ENCODE measurements at regions not wholly inside any gene's neighbourhood (a gene's known extent, or its start where the extent isn't known, plus 50 kb on each side); places are given as distances from the start of the nearest gene placed in this dataset.
A peak's percentile ranks its signal among the peaks of the same experiment; 100 is the strongest.

GRCh38 chr10:35963685-35964084 lies 321.6 kb upstream of the FZD8 start:
- ChIA-PET POLR2A (ENCODE audit: unreplicated experiment) (no interaction called here), CTCF (no interaction called here)
- no peak overlapping the region for H4K5ac ChIP-seq (ENCODE audit: low read depth, low read length)
- H3K4me1 ChIP-seq (ENCODE audit: control insufficient read depth, insufficient read depth, low read length): no peaks in the 10 kb centered on the region; the same call in 1 of the 2 replicates
- H2BK5ac ChIP-seq (ENCODE audit: low read depth, low read length, poor library complexity, severe bottlenecking): no peak overlapping the region
- no peak overlapping the region for H3K4me3 ChIP-seq (ENCODE audit: insufficient read depth, low read depth, low read length)
- H3K18ac ChIP-seq (ENCODE audit: low read depth, low read length): no peak overlapping the region
- H3K4ac ChIP-seq (ENCODE audit: low read depth, low read length): no peak overlapping the region
- H3K9me3 ChIP-seq (ENCODE audit: control insufficient read depth, insufficient read depth, low read length): no peaks in the 10 kb centered on the region
- WGBS, 2 experiments (ENCODE audit: extremely low coverage in 2 of 2, insufficient read length in 1 of 2): no CpG with 5 or more reads among the region's 1 CpG
- H4K20me1 ChIP-seq (ENCODE audit: insufficient read depth, low read length): no peaks in the 10 kb centered on the region
- H3K9ac ChIP-seq (ENCODE audit: low read depth, low read length): no peak overlapping the region
- H2AK9ac ChIP-seq (replicated peaks; ENCODE audit: low read depth, low read length, poor library complexity): no peak overlapping the region
- no peak overlapping the region for H2AK5ac ChIP-seq (ENCODE audit: low read depth, low read length)
- H3K79me1 ChIP-seq (ENCODE audit: low read depth in 1 of 2, low read length in 2 of 2): no peaks in the 10 kb centered on the region
- intact Hi-C loops (cut with micrococcal nuclease) (no loop called here), in situ Hi-C loops (cut with MboI; ENCODE audit: low sequenced_read_pairs) (no loop called here), dilution Hi-C loops (cut with HindIII; ENCODE audit: low sequenced_read_pairs, unreplicated experiment) (no loop called here)
- no peak overlapping the region for H3K27ac ChIP-seq (ENCODE audit: insufficient read depth, low read length)
- no peak overlapping the region for H3K23ac ChIP-seq (ENCODE audit: low read depth, low read length)
- no peaks in the 10 kb centered on the region for H3K27me3 ChIP-seq (ENCODE audit: control insufficient read depth, insufficient read depth, low read length)
- TF ChIP-seq, protein P1, sequence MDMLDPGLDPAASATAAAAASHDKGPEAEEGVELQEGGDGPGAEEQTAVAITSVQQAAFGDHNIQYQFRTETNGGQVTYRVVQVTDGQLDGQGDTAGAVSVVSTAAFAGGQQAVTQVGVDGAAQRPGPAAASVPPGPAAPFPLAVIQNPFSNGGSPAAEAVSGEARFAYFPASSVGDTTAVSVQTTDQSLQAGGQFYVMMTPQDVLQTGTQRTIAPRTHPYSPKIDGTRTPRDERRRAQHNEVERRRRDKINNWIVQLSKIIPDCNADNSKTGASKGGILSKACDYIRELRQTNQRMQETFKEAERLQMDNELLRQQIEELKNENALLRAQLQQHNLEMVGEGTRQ (IDR thresholded peaks at IDR 0.05; ENCODE audit: low read depth, low read length): no peak
- TF ChIP-seq NFE2L2 (IDR thresholded peaks at IDR 0.05; ENCODE audit: low read depth, low read length) (no peak), MAFK (IDR thresholded peaks at IDR 0.05; ENCODE audit: low read depth, low read length) (peak; percentile 57), CTCF (conservative IDR thresholded peaks at IDR 0.05; ENCODE audit: low read depth, low read length) (no peak)
- DNase-seq (no peak), ATAC-seq (ENCODE audit: low read depth) (no peak)
- H4K91ac ChIP-seq (ENCODE audit: insufficient read depth, low read depth, low read length): no peak overlapping the region
- no peaks in the 10 kb centered on the region for H3K9me1 ChIP-seq (ENCODE audit: insufficient read depth, low read length)
- BruUV-seq (replicated peaks): no TSS peak
- H3K56ac ChIP-seq (ENCODE audit: extremely low read depth, insufficient read depth, low read length): no peak overlapping the region
- no peak overlapping the region for H3K14ac ChIP-seq (replicated peaks; ENCODE audit: low read depth, low read length)
- no peak overlapping the region for H2BK120ac ChIP-seq (ENCODE audit: low read depth, low read length)
- no peak overlapping the region for H2AFZ ChIP-seq (replicated peaks; ENCODE audit: low read length, poor library complexity)
- H2BK20ac ChIP-seq (ENCODE audit: low read depth, low read length): no peak overlapping the region
- H4K8ac ChIP-seq (ENCODE audit: low read depth in 2 of 2, low read length in 2 of 2): no peak overlapping the region
- no peaks in the 10 kb centered on the region for H3K36me3 ChIP-seq (ENCODE audit: control insufficient read depth, insufficient read depth, low read length)
- no peak overlapping the region for H3K4me2 ChIP-seq (ENCODE audit: low read depth, low read length)
- no peak overlapping the region for H2BK15ac ChIP-seq (ENCODE audit: low read depth, low read length)

Measured in IMR-90 (cell line).